HepG2 (cell line): ENCODE measurements at regions not wholly inside any gene's neighbourhood (a gene's known extent, or its start where the extent isn't known, plus 50 kb on each side); places are given as distances from the start of the nearest gene placed in this dataset.

Experiments used
- ATAC-seq: fragments of 200-7000 bp; cut with Tn5 transposase; 3 replicates; pipeline ENCODE4 v1.9.1; 2020; ENCODE audit warnings: mild to moderate bottlenecking, moderate library complexity
- BruUV-seq: library from RNA; stranded (reverse); fragments of 400-500 nt; replicated peaks from 2 replicates; lab custom pipeline; 2021; lab: Mats Ljungman, UMichigan
- CTCF ChIA-PET: fragments of 300-600 bp; formaldehyde crosslinking; extraction: SDS; loops from one replicate; lab custom pipeline; 2021; ENCODE audit warnings: low total read pairs, inconsistent platforms, low intra/inter-chr PET ratio; lab: Yijun Ruan, JAX
- POLR2A ChIA-PET: fragments of 350-600 bp; sonication (Branson Sonifier 250); formaldehyde crosslinking; loops from one replicate; lab custom pipeline; 2020; ENCODE audit warnings: antibody characterized with exemption, inconsistent platforms; lab: Yijun Ruan, JAX
- DNase-seq: peaks from one replicate; pipeline ENCODE4 v3.0.0-alpha.2; 2015; ENCODE audit warnings: low spot score
- FAIRE-seq: peaks from 3 replicates; lab custom pipeline; 2011; peaks lifted over from hg19 to GRCh38; lab: Jason Lieb, UNC
- H2AFZ ChIP-seq: one replicate; pipeline ENCODE4 v1.6.1; 2011; ENCODE audit warnings: low read length, inconsistent platforms
- H3K27ac ChIP-seq: fragments of 300-600 bp; 3 replicates; pipeline ENCODE4 v1.8.0; 2011; ENCODE audit warnings: mixed run types, mild to moderate bottlenecking, mixed read lengths, low read length, inconsistent platforms; ENCODE audit not compliant: insufficient read depth; ENCODE audit errors: extremely low read length
- H3K27me3 ChIP-seq, 2 experiments: fragments of 200-600 bp in 1 of 2; 2 replicates in 1 of 2; 3 replicates in 1 of 2; pipeline versions ENCODE4 v1.6.0 to v1.8.0; 2011; ENCODE audit warnings: low read length in 2 of 2, mild to moderate bottlenecking in 2 of 2, moderate library complexity in 2 of 2, inconsistent platforms in 1 of 2; ENCODE audit not compliant: insufficient read depth in 2 of 2, control insufficient read depth in 1 of 2
- H3K36me3 ChIP-seq, 2 experiments: fragments of 200-600 bp in 1 of 2; replicated peaks in 1 of 2; 2 replicates in 1 of 2; 3 replicates in 1 of 2; pipeline versions ENCODE4 v1.5.1 to v1.8.0; 2011; ENCODE audit warnings: low read length in 2 of 2, inconsistent platforms in 1 of 2; ENCODE audit not compliant: insufficient read depth in 2 of 2, control insufficient read depth in 1 of 2
- H3K4me1 ChIP-seq: 2 replicates; pipeline ENCODE4 v1.5.1; 2012; ENCODE audit warnings: low read length, inconsistent platforms; ENCODE audit not compliant: insufficient read depth
- H3K4me2 ChIP-seq: 2 replicates; pipeline ENCODE4 v1.6.0; 2011; ENCODE audit warnings: low read depth, low read length, inconsistent platforms
- H3K4me3 ChIP-seq, 3 experiments: fragments of 200-600 bp in 1 of 3; sonication (generic), shearing (Covaris generic) in 1 of 3; replicated peaks in 1 of 3; 2 replicates each; pipeline ENCODE4 v1.5.1; 2011 to 2016; ENCODE audit warnings: low read length in 3 of 3, inconsistent platforms in 2 of 3, low read depth in 2 of 3, mild to moderate bottlenecking in 2 of 3, control low read depth in 1 of 3, mixed read lengths in 1 of 3; ENCODE audit not compliant: insufficient read depth in 1 of 3
- H3K79me2 ChIP-seq: one replicate; pipeline ENCODE4 v1.6.1; 2011; ENCODE audit warnings: low read length, inconsistent platforms; ENCODE audit not compliant: insufficient read depth
- H3K9ac ChIP-seq: 2 replicates; pipeline ENCODE4 v1.6.0; 2011; ENCODE audit warnings: mild to moderate bottlenecking, low read depth, low read length, inconsistent platforms; ENCODE audit not compliant: insufficient read depth
- H3K9me3 ChIP-seq: 2 replicates; pipeline ENCODE4 v1.5.1; 2012; ENCODE audit warnings: mild to moderate bottlenecking, low read length
- H4K20me1 ChIP-seq: 2 replicates; pipeline ENCODE4 v1.6.0; 2011; ENCODE audit warnings: inconsistent platforms, mild to moderate bottlenecking, low read length, moderate library complexity; ENCODE audit not compliant: insufficient read depth
- SIX4 ChIP-seq: sonication (generic); formaldehyde crosslinking; IDR thresholded peaks from 2 replicates; pipeline ENCODE4 v1.4.0; 2020; ENCODE audit warnings: missing genetic modification reagents
- SP4 ChIP-seq: sonication (generic); formaldehyde crosslinking; IDR thresholded peaks from 2 replicates; pipeline ENCODE4 v1.8.1; 2023; ENCODE audit warnings: mild to moderate bottlenecking, missing genetic modification reagents
- SPEN ChIP-seq: sonication (generic); formaldehyde crosslinking; IDR thresholded peaks from 2 replicates; pipeline ENCODE4 v1.5.1; 2020; ENCODE audit warnings: low read depth, mild to moderate bottlenecking, missing genetic modification reagents
- ZBTB7A ChIP-seq: sonication (generic); formaldehyde crosslinking; IDR thresholded peaks from 2 replicates; pipeline ENCODE4 v1.8.0; 2022; ENCODE audit warnings: mild to moderate bottlenecking, missing genetic modification reagents
- ZBTB7B ChIP-seq: sonication (generic); formaldehyde crosslinking; IDR thresholded peaks from 2 replicates; pipeline ENCODE4 v1.4.0; 2020; ENCODE audit warnings: missing genetic modification reagents
- in situ Hi-C: cut with HindIII; loops from 2 replicates; pipeline ENCODE4 v1.10.0; 2017; ENCODE audit warnings: low pct_unique_long_range_greater_than_20kb; ENCODE audit not compliant: extremely low pct_ligation_motif_present
- intact Hi-C: fragments of 100-400 bp; cut with micrococcal nuclease; formaldehyde crosslinking; loops from one replicate; pipeline ENCODE4 v1.10.0; 2022; ENCODE audit not compliant: unreplicated experiment
- TF ChIP-seq, protein P1 (sequence below): sonication (generic); formaldehyde crosslinking; IDR thresholded peaks from 2 replicates; pipeline ENCODE4 v1.5.1; 2020; ENCODE audit warnings: missing genetic modification reagents, mild to moderate bottlenecking, borderline replicate concordance
- TF ChIP-seq, protein P2 (sequence below): sonication (generic); formaldehyde crosslinking; IDR thresholded peaks from 2 replicates; pipeline ENCODE4 v1.4.0; 2020; ENCODE audit warnings: missing genetic modification reagents

DNA sequence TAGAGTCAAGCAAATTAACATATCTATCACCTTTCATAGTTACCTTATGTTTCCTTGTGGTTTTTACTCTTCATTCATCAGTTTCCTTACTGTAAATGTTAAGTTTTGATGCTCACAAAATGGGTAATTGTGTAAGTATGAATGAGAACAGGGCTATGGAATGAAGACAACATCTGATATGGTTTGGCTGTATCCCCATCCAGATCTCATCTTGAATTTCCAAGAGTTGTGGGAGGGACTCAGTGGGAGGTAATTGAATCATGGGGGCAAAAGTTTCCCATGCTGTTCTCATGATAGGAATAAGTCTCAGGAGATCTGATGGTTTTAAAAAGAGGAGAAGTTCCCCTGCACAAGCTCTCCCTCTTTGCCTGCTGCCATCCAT lies 107.6 kb downstream of the CCDC34 start:
- H2AFZ ChIP-seq: no peak overlapping the region
- no peak for DNase-seq
- FAIRE-seq: no peak
- H3K9ac ChIP-seq: no peak overlapping the region
- no peaks in the 10 kb centered on the region for H3K79me2 ChIP-seq
- intact Hi-C loops (no loop called here), in situ Hi-C loops (no loop called here)
- CTCF ChIA-PET: no interaction called here
- H3K9me3 ChIP-seq: no peaks in the 10 kb centered on the region
- no peak overlapping the region for H3K4me3 ChIP-seq
- H3K36me3 ChIP-seq: no peaks in the 10 kb centered on the region
- H3K4me2 ChIP-seq: no peak overlapping the region
- no peaks in the 10 kb centered on the region for H3K4me1 ChIP-seq
- TF ChIP-seq, protein P1, sequence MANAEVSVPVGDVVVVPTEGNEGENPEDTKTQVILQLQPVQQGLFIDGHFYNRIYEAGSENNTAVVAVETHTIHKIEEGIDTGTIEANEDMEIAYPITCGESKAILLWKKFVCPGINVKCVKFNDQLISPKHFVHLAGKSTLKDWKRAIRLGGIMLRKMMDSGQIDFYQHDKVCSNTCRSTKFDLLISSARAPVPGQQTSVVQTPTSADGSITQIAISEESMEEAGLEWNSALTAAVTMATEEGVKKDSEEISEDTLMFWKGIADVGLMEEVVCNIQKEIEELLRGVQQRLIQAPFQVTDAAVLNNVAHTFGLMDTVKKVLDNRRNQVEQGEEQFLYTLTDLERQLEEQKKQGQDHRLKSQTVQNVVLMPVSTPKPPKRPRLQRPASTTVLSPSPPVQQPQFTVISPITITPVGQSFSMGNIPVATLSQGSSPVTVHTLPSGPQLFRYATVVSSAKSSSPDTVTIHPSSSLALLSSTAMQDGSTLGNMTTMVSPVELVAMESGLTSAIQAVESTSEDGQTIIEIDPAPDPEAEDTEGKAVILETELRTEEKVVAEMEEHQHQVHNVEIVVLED: no peak
- TF ChIP-seq, protein P2, sequence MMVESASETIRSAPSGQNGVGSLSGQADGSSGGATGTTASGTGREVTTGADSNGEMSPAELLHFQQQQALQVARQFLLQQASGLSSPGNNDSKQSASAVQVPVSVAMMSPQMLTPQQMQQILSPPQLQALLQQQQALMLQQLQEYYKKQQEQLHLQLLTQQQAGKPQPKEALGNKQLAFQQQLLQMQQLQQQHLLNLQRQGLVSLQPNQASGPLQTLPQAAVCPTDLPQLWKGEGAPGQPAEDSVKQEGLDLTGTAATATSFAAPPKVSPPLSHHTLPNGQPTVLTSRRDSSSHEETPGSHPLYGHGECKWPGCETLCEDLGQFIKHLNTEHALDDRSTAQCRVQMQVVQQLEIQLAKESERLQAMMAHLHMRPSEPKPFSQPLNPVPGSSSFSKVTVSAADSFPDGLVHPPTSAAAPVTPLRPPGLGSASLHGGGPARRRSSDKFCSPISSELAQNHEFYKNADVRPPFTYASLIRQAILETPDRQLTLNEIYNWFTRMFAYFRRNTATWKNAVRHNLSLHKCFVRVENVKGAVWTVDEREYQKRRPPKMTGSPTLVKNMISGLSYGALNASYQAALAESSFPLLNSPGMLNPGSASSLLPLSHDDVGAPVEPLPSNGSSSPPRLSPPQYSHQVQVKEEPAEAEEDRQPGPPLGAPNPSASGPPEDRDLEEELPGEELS (CRISPR knock-in tag): no peak
- TF ChIP-seq SPEN (CRISPR knock-in tag) (no peak), ZBTB7A (no peak), ZBTB7B (no peak), SP4 (CRISPR knock-in tag) (no peak), SIX4 (CRISPR knock-in tag) (no peak)
- H3K27ac ChIP-seq: no peak overlapping the region
- H3K27me3 ChIP-seq: peaks cover 0 to 2% of the 10 kb centered on the region in 2 experiments; a peak in 1 of 5 replicates
- no peak for ATAC-seq
- no TSS peak for BruUV-seq
- POLR2A ChIA-PET: no interaction called here
- H4K20me1 ChIP-seq: no peaks in the 10 kb centered on the region
